ENCODE measurements at regions not wholly inside any gene's neighbourhood (a gene's known extent, or its start where the extent isn't known, plus 50 kb on each side); places are given as distances from the start of the nearest gene placed in this dataset.

DNA sequence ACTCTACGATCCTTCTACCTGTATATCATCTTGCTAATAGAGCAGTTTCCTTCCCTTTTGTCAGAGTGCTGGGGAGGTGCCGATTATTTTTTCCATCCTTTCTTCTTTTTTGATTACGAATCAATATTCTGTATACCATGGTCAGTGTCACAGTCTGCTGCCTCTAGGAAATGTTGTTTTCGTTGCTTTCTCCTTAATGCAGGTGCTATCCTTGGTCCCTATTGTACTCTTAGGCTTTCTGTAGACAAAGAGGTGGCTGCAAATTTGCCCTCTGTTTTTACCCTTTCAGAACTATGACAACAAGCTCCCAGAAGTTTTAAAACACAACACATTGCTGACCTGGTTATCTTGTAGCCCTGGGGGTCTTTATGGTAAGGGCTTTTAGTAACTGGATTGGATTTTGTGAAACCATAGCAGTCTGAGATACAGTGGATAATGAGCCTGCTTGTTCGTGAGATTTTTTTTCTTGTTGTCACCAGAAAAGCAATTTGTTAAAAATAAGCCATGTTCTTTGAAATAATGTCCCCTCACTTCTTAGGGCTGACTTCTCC lies 430.3 kb upstream of the TPM1 start:
- no peak for DNase-seq (ENCODE audit: low spot score)

- no peak for DNase-seq (ENCODE audit: low spot score)
Measured at GRCh38 chr15:62612771-62613170, 429.8 kb upstream of the TPM1 start.

DNA sequence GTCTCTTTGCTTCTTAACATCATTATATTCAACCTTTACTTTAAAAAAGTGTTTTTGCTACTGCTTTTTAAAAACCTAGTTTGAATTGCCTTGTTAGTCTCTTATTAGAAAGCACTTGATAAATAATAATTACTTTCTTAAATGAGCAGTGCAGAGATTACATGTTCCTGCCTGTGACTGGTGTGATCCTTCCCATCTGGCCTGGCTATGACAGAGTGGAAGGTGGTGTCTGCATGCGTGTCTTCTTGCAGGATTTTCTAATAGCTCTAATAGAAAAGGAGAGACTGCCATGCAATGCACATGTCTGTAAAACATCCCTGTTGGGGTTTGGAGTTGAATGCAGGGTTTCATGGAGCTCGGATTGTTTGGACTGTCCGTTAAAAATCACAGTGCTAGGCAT lies 425.8 kb upstream of the TPM1 start:
- no peak for DNase-seq (ENCODE audit: low spot score)

DNA sequence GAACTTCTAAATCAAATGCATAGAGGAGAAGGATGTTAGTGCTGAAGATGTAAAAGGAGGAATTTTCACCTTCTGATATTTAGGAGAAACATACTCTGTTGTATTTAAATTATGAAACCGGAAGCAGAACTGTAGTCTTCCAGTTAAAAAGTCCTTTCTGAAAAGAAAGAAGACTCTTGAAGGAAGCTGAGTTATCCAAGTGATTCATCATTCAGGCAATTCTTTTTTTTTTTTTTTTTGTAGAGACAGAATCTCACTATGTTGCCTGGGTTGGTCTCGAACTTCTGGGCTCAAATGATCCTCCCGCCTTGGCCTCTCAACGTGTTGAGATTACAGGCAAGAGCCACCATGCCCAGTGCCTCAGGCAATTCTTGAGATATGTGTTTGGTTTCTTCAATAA lies 424.8 kb upstream of the TPM1 start:
- no peak for DNase-seq (ENCODE audit: low spot score)

- no peak for DNase-seq (ENCODE audit: low spot score)
Measured at GRCh38 chr15:62618432-62618831, 424.1 kb upstream of the TPM1 start.

GRCh38 chr15:62618846-62619504 lies 423.6 kb upstream of the TPM1 start:
- no peak for DNase-seq (ENCODE audit: low spot score)

DNA sequence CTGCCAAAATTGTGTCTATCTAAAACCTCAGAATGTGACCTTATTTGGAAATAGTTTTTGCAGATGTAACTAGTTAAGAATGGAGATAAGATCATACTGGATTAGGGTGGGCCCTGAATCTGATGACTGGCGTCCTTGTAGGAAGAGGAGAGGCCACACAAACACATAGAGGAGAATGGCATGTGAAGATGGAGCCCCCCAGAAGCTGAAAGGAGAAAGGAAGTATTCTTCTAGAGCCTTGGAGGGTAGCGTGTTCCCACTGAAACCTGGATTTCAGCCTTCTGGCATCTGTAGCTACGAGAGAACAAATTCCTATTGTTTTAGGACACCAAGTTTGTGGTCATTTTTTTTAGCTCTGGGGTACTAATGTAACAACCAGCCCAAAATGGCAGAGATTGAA lies 423.0 kb upstream of the TPM1 start:
- no peak for DNase-seq (ENCODE audit: low spot score)

- DNase-seq (ENCODE audit: low spot score) = no peak
Measured at GRCh38 chr15:62622775-62623174, 419.8 kb upstream of the TPM1 start.

GRCh38 chr15:62624547-62625378 lies 417.8 kb upstream of the TPM1 start:
- no peak for DNase-seq (ENCODE audit: low spot score)

- no peak for DNase-seq (ENCODE audit: low spot score)
Measured at GRCh38 chr15:62625429-62626033, 417.0 kb upstream of the TPM1 start.

DNA sequence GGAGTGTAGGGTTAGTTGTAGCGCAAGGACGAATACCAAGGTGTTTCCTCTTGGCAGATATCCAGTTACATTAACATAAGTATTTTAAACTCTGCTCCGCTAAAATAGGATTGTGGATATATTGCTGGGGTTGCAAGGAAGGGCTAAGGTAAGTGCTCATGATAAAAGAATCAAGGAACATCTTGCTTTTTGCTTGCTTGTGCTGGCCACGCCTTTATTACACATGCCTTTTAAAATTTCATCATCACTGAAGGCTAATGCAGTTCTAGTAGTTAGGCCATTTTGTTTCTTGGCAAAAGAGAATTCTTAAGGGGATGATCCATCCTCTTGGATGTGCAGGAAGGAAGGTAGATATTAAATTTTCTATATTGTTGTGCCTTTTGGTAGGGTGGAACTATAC lies 415.6 kb upstream of the TPM1 start:
- no peak for DNase-seq (ENCODE audit: low spot score)

- no peak for DNase-seq (ENCODE audit: low spot score)
Measured at GRCh38 chr15:62631076-62631724, 411.3 kb upstream of the TPM1 start.

DNA sequence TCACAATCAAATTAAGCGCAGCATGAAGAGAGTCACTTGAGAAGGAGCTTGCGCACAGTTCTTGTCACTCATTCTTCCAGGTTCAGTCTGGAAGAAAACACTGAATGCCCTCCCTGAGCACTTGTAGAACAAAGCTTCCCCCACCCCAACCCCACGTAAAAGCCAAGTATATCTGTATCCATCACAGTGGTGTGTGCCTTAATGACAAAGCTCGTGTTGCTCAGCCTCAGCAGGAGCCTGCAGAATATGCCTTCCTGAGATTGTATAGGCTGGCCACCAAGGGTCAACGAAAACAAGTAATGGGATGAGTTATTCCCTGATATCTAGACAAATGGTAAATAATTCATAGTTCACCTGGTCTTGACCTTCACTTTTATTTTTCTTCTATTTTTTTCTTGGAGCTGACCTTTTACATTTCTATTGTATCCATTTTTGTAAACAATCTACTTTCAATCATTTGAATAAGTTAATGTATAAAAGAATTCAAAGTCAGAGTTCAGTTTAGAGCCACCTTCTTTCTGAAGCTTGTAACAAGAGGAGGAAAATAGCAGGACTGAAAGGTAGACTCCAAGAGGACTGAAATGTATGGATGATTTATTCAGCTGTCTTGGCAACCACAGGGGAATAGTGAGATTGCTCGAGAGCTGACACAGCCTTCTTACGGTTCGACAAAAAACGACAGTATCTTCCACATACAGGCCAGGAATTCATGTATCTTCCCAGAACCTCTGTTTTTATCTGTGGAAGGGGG lies 405.5 kb upstream of the TPM1 start:
- no peak for DNase-seq (ENCODE audit: low spot score)

DNA sequence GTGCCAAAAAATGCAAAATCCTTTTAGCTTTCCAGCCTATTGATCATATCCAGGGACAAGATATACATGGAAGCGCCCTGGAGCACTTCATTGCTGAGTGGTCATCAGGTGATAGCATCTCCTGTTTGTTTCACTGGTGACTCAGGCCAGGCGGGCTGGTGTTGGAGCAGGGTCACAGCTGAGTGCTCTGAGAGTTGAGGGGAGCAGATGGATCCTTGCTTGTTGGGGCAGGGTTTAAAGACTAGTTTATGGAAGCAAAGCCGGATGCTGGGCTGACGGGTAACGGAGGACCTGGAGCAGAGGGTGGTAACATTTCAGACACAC lies 405.0 kb upstream of the TPM1 start:
- DNase-seq (ENCODE audit: low spot score) = no peak

GRCh38 chr15:62637950-62638619 lies 404.5 kb upstream of the TPM1 start:
- no peak for DNase-seq (ENCODE audit: low spot score)

GRCh38 chr15:62639432-62639831 lies 403.1 kb upstream of the TPM1 start:
- no peak for DNase-seq (ENCODE audit: low spot score)

DNA sequence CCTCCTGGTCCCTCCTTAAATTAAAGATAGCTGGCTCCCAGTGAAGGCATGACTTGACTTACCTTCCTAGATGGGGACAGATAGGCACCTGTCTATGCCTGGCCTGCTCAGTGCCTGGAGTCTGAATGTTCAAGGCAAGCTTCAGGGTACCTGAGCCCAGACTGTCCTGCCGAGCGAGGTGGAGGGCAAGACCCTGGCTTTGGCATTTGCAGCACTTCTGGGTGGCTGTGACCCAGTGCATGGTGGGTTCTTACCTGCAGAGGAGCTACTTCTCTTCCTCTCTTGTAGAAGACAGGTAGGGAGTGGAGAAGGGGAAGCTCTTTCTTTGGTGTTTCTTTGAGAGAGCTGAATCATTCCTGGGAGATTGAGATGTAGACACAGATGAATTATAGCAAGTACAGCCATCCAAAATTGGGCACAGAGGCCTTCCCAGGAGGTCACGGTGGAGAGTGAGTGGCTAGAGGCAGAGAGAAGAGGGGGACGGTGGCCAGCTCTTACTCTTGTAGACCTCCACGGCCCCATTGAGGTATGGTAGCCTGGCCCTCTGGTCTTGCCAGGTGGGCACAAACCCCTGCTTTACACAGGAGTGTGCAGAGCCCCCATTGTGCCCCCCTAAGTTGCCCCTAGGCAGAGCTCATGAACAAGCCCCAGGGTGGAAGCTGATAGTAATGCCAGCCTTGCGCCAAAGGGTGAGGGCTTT lies 402.5 kb upstream of the TPM1 start:
- DNase-seq (ENCODE audit: low spot score) = no peak

- DNase-seq (ENCODE audit: low spot score) = no peak
Measured at GRCh38 chr15:62641825-62642224, 400.7 kb upstream of the TPM1 start.

DNA sequence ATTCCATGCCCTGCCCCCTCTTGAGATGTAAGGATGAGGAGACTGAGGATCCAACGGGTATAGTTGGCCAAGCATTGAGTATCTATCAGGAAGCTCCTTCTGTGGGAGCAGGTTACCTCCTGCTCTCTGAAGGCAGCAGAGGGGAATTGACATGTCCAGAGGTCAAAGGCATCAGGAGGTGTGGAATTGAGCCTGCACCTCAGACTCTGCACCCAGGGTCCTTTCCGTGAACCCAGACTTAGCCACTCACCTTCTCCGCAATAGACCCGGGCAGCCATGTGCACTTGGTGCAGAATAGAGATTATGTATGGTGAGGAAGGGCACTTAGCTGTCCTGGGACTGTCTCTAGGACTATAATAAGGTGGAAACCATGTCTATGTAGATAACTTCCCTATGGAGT lies 399.0 kb upstream of the TPM1 start:
- no peak for DNase-seq (ENCODE audit: low spot score)

GRCh38 chr15:62644216-62644888 lies 398.2 kb upstream of the TPM1 start:
- no peak for DNase-seq (ENCODE audit: low spot score)

Data from hematopoietic multipotent progenitor cell treated with erythropoietin and hydrocortisone succinate and interleukin-3 and kit ligand, for 17 days (in vitro differentiated cells).